Upper lobe of left lung (tissue), 6 donors: ENCODE measurements at regions not wholly inside any gene's neighbourhood (a gene's known extent, or its start where the extent isn't known, plus 50 kb on each side); places are given as distances from the start of the nearest gene placed in this dataset.
"Not testable (repeated sequence)": the region's sequence is repeated elsewhere in the genome, so short reads cannot be mapped to it uniquely, and the experiment has no call there.

ENCODE experiments used
- ATAC-seq, 2 donors: fragments of 200-7000 bp; cut with Tn5 transposase; one replicate each; pipeline ENCODE4 v1.9.1; 2022; ENCODE audit warnings: mild to moderate bottlenecking in 2 of 2, moderate library complexity in 2 of 2; ENCODE audit not compliant: low FRiP score in 2 of 2
- DNase-seq, 2 donors: peaks; one replicate each; pipeline ENCODE4 v3.0.0-alpha.2; 2019 to 2020
- H3K27ac ChIP-seq, 4 donors: fragments of 200-600 bp; sonication (generic); one replicate each; pipeline ENCODE4 v1.5.1; 2016 to 2019
- H3K27me3 ChIP-seq, 4 donors: fragments of 200-600 bp; sonication (generic); one replicate each; pipeline ENCODE4 v1.5.1; 2017 to 2019
- H3K36me3 ChIP-seq, 4 donors: fragments of 200-600 bp; sonication (generic); one replicate each; pipeline ENCODE4 v1.5.1; 2016 to 2019
- H3K4me1 ChIP-seq, 4 donors: fragments of 200-600 bp; sonication (generic); one replicate each; pipeline ENCODE4 v1.5.1; 2018 to 2019
- H3K4me3 ChIP-seq, 4 donors: fragments of 200-600 bp; sonication (generic); one replicate each; pipeline ENCODE4 v1.5.1; 2017 to 2019; ENCODE audit warnings: mild to moderate bottlenecking in 2 of 4, moderate library complexity in 1 of 4
- H3K9me3 ChIP-seq, 4 donors: fragments of 200-600 bp; sonication (generic); one replicate each; pipeline ENCODE4 v1.5.1; 2018 to 2019
- EP300 ChIP-seq, 4 donors: sonication (generic); formaldehyde crosslinking; IDR thresholded peaks; one replicate each; pipeline ENCODE4 v1.5.1; 2017; ENCODE audit warnings: antibody characterized with exemption in 4 of 4, control low read depth in 2 of 4
- POLR2A ChIP-seq, 4 donors: fragments of 450-650 bp; IDR thresholded peaks; one replicate each; pipeline ENCODE4 v1.5.1; 2016 to 2017; ENCODE audit warnings: antibody characterized with exemption in 4 of 4, mild to moderate bottlenecking in 2 of 4
- POLR2AphosphoS5 ChIP-seq, 2 donors: sonication (generic); formaldehyde crosslinking; IDR thresholded peaks; one replicate each; pipeline ENCODE4 v1.5.1; 2017; ENCODE audit warnings: antibody characterized with exemption in 2 of 2
- WGBS, 2 donors: methylation state at CpG; one replicate each; pipeline ENCODE4 v1.1.5; 2017 to 2018; 5-methylcytosine and 5-hydroxymethylcytosine counted together
- TF ChIP-seq, protein P1 (sequence below), 6 experiments: fragments of 450-650 bp in 4 of 6; fragments of 200-600 bp in 2 of 6; sonication (generic) in 2 of 6; IDR thresholded peaks; one replicate each; pipeline ENCODE4 v1.5.1; 2016 to 2019; ENCODE audit warnings: antibody characterized with exemption in 6 of 6
- donor health status: DM: no; HTN: no; CAD: no; lungs with moderate emphysema.
- donor health status: DM: no; HTN: yes; CAD: no; lungs with severe emphysema.

- Histone ChIP-seq H3K4me1 (no peaks in the 10 kb centered on the region), H3K9me3 (no peaks in the 10 kb centered on the region), H3K36me3 (no peaks in the 10 kb centered on the region), H3K27me3 (no peaks in the 10 kb centered on the region), H3K4me3 (no peak overlapping the region), H3K27ac (no peak overlapping the region)
- TF ChIP-seq EP300 (IDR thresholded peaks at IDR 0.05) (no peak), POLR2AphosphoS5 (IDR thresholded peaks at IDR 0.05) (no peak), POLR2A (IDR thresholded peaks at IDR 0.05) (no peak)
- TF ChIP-seq, protein P1, sequence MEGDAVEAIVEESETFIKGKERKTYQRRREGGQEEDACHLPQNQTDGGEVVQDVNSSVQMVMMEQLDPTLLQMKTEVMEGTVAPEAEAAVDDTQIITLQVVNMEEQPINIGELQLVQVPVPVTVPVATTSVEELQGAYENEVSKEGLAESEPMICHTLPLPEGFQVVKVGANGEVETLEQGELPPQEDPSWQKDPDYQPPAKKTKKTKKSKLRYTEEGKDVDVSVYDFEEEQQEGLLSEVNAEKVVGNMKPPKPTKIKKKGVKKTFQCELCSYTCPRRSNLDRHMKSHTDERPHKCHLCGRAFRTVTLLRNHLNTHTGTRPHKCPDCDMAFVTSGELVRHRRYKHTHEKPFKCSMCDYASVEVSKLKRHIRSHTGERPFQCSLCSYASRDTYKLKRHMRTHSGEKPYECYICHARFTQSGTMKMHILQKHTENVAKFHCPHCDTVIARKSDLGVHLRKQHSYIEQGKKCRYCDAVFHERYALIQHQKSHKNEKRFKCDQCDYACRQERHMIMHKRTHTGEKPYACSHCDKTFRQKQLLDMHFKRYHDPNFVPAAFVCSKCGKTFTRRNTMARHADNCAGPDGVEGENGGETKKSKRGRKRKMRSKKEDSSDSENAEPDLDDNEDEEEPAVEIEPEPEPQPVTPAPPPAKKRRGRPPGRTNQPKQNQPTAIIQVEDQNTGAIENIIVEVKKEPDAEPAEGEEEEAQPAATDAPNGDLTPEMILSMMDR (IDR thresholded peaks at IDR 0.05): no peak
- 73 to 74% methylated on average over 3 of the region's 3 CpGs for WGBS, 2 donors
- ATAC-seq (no peak), DNase-seq (no peak)
These were observed 908.5 kb upstream of the FBXO33 start for GRCh38 chr14:40340708-40341107.

DNA sequence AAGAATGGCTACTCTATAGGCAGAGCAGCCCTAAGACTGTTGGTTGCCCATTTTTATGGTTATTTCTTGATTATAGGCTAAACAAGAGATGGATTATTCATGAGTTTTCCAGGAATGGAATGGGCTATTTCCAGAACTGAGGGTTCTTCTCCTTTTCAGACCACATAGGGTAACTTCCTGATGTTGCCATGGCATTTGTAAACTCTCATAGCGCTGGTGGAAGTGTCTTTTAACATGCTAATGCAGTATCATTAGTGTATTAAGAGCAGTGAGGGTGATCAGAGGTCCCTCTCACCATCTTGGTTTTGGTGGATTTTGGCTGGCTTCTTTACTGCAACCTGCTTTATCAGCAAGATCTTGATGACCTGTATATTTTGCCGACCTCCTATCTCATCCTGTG is 904.6 kb upstream of the FBXO33 start:
- ATAC-seq (no peak), DNase-seq (no peak)
- H3K4me1 ChIP-seq: no peaks in the 10 kb centered on the region
- TF ChIP-seq POLR2A (IDR thresholded peaks at IDR 0.05) (no peak), POLR2AphosphoS5 (IDR thresholded peaks at IDR 0.05) (no peak), EP300 (IDR thresholded peaks at IDR 0.05) (no peak)
- TF ChIP-seq, protein P1 (IDR thresholded peaks at IDR 0.05): no peak
- no peaks in the 10 kb centered on the region for H3K27me3 ChIP-seq
- no peak overlapping the region for H3K4me3 ChIP-seq
- H3K27ac ChIP-seq: no peak overlapping the region
- H3K9me3 ChIP-seq: no peaks in the 10 kb centered on the region
- no peaks in the 10 kb centered on the region for H3K36me3 ChIP-seq
- WGBS, 2 donors: 48 to 63% methylated on average over 2 of the region's 2 CpGs

DNA sequence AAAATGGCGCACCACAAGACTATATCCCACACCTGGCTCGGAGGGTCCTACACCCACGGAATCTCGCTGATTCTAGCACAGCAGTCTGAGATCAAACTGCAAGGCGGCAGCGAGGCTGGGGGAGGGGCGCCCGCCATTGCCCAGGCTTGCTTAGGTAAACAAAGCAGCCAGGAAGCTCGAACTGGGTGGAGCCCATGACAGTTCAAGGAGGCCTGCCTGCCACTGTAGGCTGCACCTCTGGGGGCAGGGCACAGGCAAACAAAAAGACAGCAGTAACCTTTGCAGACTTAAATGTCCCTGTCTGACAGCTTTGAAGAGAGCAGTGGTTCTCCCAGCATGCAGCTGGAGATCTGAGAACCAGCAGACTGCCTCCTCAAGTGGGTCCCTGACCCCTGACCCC is 894.3 kb upstream of the FBXO33 start:
- H3K9me3 ChIP-seq, H3K36me3 ChIP-seq, ATAC-seq, H3K27me3 ChIP-seq, H3K4me1 ChIP-seq, H3K27ac ChIP-seq, H3K4me3 ChIP-seq: not testable (repeated sequence)
- peak in 1 of 2 donors; percentile 7 for DNase-seq
- WGBS, 2 donors: 89% methylated on average over 7 to 9 of the region's 9 CpGs

DNA sequence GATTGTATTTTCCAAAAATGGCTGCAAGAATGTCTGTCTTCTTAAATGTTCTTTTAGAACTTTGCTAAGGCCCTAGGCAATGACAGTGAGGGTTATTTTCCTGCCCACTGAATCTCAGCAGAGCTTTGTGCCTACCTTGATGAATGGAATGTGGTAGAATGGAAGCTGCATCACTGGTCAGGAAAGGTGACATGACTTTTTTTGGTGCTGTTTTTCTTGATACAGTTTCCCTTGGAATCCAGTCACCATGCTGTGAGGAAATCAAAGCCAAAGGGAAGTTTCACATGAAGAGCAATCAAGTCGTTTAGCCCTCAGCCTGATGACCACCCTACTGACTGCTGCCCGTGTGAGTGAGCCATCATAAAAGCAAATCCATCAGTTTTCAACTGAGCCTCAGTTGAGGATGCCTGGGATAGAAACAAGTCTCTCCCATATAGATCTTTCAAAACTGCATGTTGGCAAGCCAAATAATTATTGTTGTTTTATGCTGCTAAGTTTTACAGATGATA is 886.0 kb upstream of the FBXO33 start:
- H3K4me3 ChIP-seq: no peak overlapping the region
- no peaks in the 10 kb centered on the region for H3K4me1 ChIP-seq
- ATAC-seq: no peak
- WGBS, 2 donors: 41 to 54% methylated on average over 2 of the region's 2 CpGs
- no peaks in the 10 kb centered on the region for H3K36me3 ChIP-seq
- no peaks in the 10 kb centered on the region for H3K27me3 ChIP-seq
- H3K27ac ChIP-seq: no peak overlapping the region
- no peaks in the 10 kb centered on the region for H3K9me3 ChIP-seq
- DNase-seq: no peak
- TF ChIP-seq POLR2A (IDR thresholded peaks at IDR 0.05) (no peak), POLR2AphosphoS5 (IDR thresholded peaks at IDR 0.05) (no peak), EP300 (IDR thresholded peaks at IDR 0.05) (no peak)
- TF ChIP-seq, protein P1 (IDR thresholded peaks at IDR 0.05): no peak

DNA sequence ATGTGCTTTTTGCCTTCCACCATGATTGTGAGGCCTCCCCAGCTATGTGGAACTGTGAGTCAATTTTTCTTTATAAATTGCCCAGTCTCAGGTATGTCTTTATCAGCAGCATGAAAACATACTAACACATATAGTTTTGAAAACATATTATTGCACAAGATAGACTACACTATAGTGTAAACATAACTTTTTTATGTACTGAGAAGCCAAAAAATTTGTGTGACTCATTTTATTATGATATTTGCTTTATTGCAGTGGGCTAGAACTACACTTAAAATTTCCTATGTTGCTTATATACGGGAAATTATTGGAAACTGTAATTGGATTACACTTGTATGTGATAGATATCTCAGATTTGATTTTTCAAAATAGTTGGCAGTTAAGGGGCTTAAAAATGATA is 885.5 kb upstream of the FBXO33 start:
- TF ChIP-seq, protein P1 (IDR thresholded peaks at IDR 0.05): no peak
- TF ChIP-seq POLR2AphosphoS5 (IDR thresholded peaks at IDR 0.05) (no peak), POLR2A (IDR thresholded peaks at IDR 0.05) (no peak), EP300 (IDR thresholded peaks at IDR 0.05) (no peak)
- WGBS, 2 donors: 85 to 88% methylated on average over 1 of the region's 1 CpG
- Histone ChIP-seq H3K36me3 (no peaks in the 10 kb centered on the region), H3K27ac (no peak overlapping the region), H3K4me1 (no peaks in the 10 kb centered on the region), H3K9me3 (no peaks in the 10 kb centered on the region), H3K27me3 (no peaks in the 10 kb centered on the region), H3K4me3 (no peak overlapping the region)
- no peak for ATAC-seq
- DNase-seq: no peak
